Daoy (cell line): ENCODE measurements at regions not wholly inside any gene's neighbourhood (a gene's known extent, or its start where the extent isn't known, plus 50 kb on each side); places are given as distances from the start of the nearest gene placed in this dataset.

Experiments
- DNase-seq: peaks from one replicate; pipeline ENCODE4 v3.0.0-alpha.2; 2015; ENCODE audit warnings: low read depth

DNA sequence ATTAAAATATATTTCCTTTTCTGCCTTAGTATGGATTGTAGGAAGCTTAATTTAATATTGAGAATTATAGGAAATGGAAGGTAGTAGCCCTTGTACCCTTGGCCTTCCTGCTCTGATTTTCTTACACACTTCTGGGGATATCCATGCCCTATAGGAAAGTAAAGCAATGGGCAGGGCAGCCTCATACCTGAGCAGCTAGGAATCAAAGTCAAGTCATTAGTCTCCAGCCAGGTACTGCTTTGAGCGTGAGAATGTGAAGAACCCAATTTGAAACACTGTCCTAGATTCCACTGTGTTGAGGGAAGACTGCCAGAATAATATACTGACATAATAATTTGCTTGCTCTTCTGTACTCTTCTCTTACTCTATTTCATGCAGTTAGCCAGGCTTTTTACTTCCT lies 51.0 kb upstream of the L3MBTL3 start:
- no peak for DNase-seq

DNA sequence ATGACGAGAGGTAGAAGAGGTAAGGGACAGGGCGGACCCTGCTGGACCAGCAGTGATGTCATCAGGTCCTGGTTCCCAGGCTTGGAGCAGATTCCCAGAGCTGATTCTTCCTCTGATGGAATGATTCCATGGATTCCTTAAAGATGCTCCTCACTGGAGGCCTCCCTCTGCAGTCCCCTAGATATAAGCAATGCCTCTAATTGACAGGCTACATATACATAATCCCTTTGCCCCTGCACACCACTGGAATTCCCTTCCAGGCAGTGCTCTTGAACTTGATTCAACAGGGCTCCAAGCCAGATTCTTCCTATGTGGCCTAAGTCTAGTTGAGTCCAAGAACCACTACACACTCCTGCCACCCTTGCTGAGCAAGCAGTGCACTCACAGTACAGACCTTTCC lies 52.3 kb upstream of the L3MBTL3 start:
- no peak for DNase-seq

- no peak for DNase-seq
These were observed 53.3 kb upstream of the L3MBTL3 start for GRCh38 chr6:129965096-129965495.

GRCh38 chr6:129959358-129959930 lies 58.9 kb upstream of the L3MBTL3 start:
- no peak for DNase-seq

DNA sequence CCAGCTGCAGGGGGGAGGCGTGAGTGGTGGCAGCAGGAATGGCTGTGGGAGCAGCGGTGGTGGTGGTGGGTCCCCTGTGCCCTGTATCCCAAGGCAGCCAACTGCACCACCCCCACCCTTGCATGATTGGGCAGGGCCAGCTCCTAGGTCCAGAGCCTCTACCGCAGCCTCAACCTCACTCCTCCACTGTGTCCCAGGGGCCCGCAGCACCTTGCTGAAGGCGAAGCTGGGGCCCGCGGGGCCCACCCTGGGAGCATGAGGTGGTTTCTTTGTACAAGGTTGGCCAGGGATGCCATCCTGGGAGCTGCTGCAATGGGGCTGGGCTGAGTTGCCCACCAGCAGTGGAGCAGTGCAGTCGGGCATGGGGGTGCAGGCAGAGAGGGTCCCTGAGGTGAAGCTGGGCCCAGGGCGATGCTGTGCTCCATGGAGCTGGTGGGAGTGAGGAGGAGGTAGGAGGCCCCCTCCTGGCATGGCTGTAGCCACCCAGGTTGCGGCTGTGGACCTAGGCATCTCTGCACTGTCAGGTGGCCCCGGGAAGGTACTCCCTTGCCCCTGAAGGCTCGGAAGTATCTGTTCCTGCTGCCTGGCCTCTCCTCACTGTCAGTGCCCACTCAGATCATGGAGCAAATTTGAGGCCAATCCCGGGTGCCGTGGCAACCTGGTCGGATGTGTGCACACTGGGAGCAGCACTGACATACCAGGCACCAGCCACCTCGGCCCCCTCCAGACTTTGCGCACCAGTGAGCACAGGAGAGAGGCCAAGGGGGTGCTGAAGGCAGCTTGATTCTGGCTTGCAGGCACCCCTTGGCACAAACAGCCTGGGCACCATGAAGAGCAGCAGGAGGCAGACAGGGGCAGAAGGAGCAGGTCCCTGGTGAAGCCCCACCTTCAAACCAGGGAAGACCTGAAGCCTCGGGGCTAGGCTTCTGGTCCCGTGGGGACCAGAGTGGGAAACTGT lies 60.2 kb upstream of the L3MBTL3 start:
- DNase-seq: no peak

DNA sequence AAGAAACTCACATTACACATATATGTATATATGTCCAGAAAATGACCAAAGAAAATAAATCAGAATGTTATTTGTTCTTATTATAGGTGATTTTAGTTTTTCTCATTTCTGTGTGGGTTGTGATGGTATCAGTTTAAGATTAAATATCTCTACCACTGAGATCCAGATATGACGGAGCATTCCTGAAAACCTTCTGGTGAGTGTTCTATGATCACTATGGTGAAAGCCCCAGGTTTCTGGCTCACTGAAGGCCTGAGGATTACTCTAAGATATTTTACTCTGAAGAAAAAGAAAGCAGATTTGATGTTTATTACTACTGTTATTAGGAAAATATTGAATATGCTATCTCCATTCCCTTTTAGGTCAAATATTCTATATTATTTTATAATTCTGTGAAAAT lies 62.8 kb upstream of the L3MBTL3 start:
- no peak for DNase-seq

DNA sequence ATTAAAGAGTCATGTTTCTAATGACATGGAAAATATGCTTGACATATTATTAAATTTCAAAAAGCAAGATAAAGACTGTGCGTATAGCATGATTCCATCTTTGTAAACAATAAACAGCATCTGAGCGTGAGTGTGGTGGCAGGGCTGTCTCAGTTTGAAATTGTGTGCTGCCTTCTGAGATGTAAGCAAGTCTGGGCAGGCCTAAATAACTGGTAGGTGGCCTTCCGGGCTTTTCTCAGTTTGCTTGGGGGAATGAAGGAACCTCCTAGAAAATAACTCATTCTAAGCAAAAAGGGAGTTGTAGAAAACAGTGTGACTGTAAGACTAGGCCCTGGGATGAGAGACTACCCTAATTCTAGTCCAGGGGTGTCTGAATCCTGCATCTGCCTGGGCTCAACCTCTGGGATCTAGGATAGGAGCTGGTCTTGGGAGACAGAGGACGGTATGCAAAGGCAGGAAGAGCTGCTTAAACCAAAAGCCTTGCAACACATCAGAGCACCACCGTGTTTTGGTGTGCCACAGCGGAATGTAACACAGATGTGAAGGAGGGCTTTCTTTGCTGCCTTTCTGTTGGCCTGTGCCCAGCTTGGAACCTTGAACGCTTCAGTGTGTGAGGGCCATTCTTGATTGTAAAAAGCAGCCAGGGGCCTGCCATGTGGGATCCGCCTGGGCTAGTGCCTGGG lies 63.5 kb upstream of the L3MBTL3 start:
- no peak for DNase-seq

DNA sequence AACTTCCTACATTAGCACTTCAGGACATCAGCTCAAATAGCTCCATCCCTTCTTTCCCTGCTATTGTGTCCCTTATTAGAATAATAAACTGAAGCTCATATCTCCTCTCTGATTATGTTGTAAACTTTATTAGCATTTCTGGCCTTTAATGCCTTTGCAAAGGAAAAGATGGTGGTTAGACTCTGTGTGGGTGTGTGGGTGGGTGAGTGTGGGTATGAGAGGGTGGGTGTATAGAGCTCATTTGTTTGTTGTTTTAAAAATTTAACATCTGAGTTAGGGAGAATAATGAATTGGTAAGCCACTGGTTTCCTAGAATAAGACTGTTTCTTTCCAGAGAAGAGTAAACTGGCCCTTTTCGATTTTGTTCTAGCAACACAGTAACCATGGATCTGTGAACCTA lies 70.6 kb upstream of the L3MBTL3 start:
- DNase-seq: no peak

- no peak for DNase-seq
These were observed 71.8 kb upstream of the L3MBTL3 start for GRCh38 chr6:129946439-129947140.

- no peak for DNase-seq
These were observed 74.6 kb upstream of the L3MBTL3 start for GRCh38 chr6:129943637-129944271.

DNA sequence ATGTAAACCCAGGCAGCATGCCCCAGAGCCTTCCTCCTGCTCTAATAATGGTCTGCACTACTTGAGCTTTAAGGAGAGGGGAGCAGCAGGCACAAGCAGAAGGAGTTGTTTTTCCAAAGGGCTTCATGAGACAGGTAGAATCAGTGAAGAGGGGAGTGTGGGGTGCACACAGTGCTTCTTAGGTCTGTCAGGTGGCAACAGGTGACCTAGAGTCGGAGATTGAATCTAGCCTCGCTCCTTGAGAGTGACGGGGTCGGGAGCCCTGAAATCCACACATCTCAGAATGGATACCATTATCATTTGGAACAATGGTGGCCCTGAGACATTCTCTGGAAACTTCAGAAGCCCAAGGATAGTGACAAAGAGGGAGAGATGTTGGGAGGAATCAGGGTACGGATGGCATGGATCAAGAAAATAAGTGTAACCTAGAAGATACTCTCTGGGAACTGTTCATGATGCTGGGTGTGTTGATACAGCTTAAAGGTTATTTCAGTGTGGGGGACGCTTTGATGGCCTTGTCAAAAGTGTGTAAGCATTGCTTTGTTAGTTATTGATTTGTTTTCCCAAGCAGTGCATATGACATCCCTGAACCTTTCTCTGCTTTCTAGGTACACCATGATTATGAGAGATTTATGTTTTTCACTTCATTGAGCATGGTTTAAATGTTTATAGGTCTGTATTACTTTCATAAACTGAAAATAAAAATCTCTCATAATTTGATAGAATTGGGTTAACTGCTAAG lies 77.8 kb upstream of the L3MBTL3 start:
- DNase-seq: no peak

DNA sequence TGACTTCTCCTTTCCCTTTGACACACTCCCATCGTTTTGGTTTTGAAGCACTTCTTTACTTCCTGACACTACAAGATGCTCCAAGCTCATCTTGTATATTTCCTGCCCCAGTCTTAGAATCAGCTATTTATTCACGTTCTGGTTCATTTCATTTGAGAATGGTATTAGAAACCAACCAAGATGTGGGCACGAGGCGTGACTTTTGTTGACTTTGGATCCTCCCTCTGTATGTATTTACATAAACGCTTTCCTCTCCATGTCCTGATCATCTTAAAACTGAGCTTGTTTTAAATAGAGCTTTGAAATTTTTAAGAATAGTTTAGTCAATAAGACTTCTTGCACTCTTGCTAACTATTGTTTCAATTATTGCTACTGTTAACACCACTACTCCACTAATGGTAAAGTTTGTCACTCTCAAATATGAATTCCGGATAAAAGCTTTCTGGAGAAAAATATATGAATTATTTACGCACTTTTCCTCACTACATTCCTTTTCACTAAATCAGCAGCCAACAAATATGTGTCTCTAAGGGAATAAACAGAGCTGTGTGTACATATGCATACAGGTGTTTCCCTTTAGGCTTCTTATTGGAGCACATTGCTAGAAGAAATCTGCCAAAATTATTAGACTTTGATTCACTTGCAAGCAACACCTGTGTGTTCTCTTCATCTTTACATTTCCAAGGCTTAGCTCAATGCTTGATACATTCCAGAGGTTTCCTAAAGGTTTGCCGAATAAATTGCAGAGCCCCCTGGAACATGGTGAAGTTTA lies 77.3 kb upstream of the TMEM244 start:
- DNase-seq: no peak

DNA sequence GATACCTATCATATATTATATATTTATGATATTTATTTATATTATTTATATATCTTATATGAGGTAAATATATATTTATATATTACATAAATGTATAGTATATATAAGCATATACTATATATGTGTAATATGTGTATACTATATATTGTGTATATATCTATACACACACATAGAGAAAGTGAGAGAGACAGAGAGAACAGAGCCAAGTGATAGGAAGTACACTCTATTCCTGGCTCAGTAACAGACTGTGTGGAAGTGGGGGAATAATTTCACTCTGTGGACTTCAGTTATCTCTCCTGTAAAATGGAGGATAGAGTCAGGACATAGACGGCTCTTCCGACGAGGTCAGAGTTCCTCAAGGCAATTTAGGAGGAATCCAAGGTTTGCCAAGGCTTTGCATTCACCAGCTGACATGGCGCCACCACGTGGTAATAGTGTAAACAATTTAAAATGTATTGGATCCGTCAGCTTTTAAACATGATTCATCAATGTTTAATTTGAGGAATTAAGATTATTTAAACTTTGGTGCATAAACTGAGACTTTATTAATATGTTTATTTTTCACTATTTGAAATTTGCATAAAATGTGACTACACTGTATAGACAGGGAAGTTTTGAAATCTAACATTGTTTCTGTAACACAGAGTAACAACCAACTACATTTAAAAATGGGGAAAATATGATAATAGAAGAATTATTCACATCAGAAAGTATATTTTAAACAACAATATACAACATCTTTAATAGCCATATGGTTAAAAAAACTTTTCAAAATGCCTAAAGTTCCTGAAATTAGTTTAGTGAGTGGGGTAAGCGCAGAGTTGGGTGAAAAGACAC lies 75.4 kb upstream of the TMEM244 start:
- DNase-seq: peak; percentile 67

DNA sequence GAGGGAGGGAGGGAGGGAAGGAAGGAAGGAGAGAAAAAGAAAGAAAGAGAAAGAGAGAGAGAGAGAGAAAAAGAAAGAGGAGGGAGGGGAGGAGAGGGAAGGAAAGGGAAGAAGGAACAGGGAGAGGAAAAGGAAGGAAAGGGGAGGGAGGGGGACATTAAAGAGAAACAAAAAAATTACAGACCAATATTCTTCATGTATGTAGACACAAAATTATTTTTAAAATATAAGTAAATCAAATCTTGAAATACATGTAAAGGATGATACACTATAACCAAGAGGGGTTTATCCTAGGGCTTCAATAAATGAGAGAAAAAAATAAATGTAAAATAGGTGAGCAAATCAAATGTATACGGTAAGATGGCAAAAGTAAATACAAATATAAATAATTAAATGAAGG lies 71.2 kb upstream of the TMEM244 start:
- no peak for DNase-seq

DNA sequence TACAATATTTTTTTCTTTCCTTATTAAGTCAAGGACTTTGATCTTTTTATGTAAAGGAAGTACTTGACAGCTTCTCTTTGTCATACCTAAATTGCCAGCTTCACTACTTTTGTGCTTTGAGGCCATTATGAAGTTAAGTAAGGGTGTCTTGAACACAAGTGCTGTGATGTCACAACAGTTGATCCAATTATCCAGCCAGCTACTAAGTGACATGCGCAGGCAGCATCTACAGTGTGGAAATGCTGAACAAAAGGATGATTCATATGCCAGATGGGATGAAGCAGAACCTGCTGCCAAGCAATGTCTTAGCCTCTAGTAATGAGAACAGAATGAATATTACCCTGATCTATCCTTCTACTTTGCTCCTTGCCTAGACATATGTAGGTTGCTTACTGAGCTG lies 68.3 kb upstream of the TMEM244 start:
- DNase-seq: peak; percentile 29

GRCh38 chr6:129923530-129924250 lies 62.6 kb upstream of the TMEM244 start:
- DNase-seq: no peak

DNA sequence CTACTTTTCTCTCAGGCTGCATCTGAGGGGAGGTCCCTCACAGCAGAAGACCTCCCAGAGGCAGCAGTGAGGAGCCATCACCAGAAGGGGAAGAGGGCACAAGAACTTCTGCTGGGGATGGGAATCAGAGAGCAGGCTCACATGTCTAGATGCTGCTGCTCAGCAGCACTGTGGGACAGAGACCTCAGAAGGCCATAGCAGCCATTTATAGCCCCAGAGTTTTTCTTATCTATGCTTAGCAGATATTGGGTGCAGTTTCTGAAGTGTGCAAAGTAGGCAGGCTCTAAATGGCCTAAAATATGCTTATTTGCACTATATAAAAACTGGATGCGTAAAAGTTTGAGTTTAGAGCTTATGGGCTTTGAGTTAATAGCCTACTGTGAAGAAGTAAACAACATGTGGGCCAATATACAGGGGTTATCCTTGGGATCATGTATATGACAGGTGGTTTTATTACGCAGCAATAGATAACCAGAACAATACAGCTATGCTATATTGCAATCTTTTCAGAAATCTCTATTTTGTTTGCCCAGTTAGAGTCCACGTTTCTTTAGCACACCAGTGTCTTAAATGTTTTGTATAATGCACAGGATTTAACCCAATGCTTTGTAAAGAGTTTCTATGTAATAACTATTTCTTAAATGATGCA lies 60.2 kb upstream of the TMEM244 start:
- no peak for DNase-seq
